ENCODE measurements at regions not wholly inside any gene's neighbourhood (a gene's known extent, or its start where the extent isn't known, plus 50 kb on each side); places are given as distances from the start of the nearest gene placed in this dataset.

DNA sequence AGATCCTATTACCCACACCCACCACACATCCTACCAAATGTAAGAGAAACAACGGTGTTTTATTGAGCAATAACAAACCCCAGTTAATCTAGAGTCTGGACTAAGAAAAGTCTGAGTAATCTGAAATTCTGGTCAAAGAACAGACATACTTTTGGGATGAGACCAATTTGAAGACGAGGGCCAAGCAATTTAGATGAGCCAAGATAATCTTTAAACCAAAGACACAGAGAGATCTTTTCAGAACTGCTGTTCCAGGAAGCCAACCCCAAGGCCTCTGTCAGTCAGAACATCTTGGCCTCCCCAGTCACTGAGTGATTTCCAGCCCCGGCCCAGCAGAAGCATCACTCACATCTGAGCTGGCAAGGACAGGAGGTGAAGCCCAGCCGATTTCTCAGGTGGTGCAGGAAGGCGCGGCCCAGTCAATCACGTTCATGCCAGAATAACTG lies 118.5 kb upstream of the SYNDIG1 start:
- H3K36me3 ChIP-seq, result no peaks in the 10 kb centered on the region
- peak in 1 of 2 donors; percentile 27 for DNase-seq (ENCODE audit: low spot score in 2 of 2)
- no peak overlapping the region for H3K27ac ChIP-seq
- H3K27me3 ChIP-seq, result no peaks in the 10 kb centered on the region
- WGBS, 2 donors, result 59 to 74% methylated on average over 7 of the region's 7 CpGs
- H3K4me1 ChIP-seq, result no peaks in the 10 kb centered on the region
- H3K9me3 ChIP-seq, result no peaks in the 10 kb centered on the region
- H3K4me3 ChIP-seq, result no peak overlapping the region
- TF ChIP-seq POLR2A (IDR thresholded peaks at IDR 0.05) (no peak), EP300 (IDR thresholded peaks at IDR 0.05) (no peak)
- TF ChIP-seq, protein P1, sequence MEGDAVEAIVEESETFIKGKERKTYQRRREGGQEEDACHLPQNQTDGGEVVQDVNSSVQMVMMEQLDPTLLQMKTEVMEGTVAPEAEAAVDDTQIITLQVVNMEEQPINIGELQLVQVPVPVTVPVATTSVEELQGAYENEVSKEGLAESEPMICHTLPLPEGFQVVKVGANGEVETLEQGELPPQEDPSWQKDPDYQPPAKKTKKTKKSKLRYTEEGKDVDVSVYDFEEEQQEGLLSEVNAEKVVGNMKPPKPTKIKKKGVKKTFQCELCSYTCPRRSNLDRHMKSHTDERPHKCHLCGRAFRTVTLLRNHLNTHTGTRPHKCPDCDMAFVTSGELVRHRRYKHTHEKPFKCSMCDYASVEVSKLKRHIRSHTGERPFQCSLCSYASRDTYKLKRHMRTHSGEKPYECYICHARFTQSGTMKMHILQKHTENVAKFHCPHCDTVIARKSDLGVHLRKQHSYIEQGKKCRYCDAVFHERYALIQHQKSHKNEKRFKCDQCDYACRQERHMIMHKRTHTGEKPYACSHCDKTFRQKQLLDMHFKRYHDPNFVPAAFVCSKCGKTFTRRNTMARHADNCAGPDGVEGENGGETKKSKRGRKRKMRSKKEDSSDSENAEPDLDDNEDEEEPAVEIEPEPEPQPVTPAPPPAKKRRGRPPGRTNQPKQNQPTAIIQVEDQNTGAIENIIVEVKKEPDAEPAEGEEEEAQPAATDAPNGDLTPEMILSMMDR (IDR thresholded peaks at IDR 0.05), result no peak

DNA sequence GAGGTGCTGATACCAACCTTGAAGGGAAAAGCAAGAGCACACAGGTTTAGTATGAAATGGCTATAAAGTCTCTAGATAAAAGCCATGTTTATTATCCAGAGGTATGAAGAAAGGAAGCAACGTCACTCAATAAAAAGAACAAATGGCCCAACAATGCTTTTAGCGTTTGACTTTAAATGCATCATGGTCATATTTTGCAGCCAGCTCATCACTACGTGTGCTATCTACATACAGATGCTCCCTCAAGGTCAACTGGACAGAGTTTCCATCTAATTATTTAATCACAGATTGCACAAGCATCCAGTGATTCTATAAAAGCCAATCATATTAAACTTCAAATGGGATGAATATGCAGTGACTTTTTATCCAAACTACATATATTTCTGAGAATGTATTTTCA lies 127.6 kb upstream of the SYNDIG1 start:
- TF ChIP-seq, protein P1 (IDR thresholded peaks at IDR 0.05), result no peak
- no peak for TF ChIP-seq POLR2A (IDR thresholded peaks at IDR 0.05)
- no peak for TF ChIP-seq EP300 (IDR thresholded peaks at IDR 0.05)
- DNase-seq (ENCODE audit: low spot score in 2 of 2), result no peak
- no peaks in the 10 kb centered on the region for H3K4me1 ChIP-seq
- H3K4me3 ChIP-seq, result no peak overlapping the region
- no peaks in the 10 kb centered on the region for H3K36me3 ChIP-seq
- no peaks in the 10 kb centered on the region for H3K9me3 ChIP-seq
- no peak overlapping the region for H3K27ac ChIP-seq
- no peaks in the 10 kb centered on the region for H3K27me3 ChIP-seq
- WGBS, 2 donors, result 67 to 71% methylated on average over 3 of the region's 3 CpGs

DNA sequence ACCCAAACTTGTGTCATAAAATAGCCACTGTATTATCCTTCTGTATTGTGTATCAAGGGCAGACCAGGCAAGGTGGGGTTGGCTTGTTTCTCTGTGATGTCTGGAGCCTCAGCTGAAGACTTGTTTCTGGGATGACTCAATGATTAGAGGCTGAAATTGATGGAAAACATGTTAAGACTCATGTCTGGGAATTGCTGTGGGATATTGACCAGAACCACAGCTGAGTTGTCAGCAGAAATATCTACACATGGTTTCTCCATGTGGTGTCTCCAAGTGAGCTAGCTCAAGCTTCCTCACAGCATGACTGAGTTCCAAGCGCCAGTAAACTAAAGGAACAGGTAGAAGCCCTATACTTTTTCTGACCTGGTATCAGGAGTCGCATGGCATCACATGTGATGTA lies 128.5 kb upstream of the SYNDIG1 start:
- Histone ChIP-seq H3K27me3 (no peaks in the 10 kb centered on the region), H3K36me3 (no peaks in the 10 kb centered on the region), H3K9me3 (no peaks in the 10 kb centered on the region), H3K27ac (no peak overlapping the region), H3K4me3 (no peak overlapping the region), H3K4me1 (no peaks in the 10 kb centered on the region)
- no peak for DNase-seq (ENCODE audit: low spot score in 2 of 2)
- 92 to 100% methylated on average over 2 of the region's 2 CpGs for WGBS, 2 donors
- no peak for TF ChIP-seq EP300 (IDR thresholded peaks at IDR 0.05)

DNA sequence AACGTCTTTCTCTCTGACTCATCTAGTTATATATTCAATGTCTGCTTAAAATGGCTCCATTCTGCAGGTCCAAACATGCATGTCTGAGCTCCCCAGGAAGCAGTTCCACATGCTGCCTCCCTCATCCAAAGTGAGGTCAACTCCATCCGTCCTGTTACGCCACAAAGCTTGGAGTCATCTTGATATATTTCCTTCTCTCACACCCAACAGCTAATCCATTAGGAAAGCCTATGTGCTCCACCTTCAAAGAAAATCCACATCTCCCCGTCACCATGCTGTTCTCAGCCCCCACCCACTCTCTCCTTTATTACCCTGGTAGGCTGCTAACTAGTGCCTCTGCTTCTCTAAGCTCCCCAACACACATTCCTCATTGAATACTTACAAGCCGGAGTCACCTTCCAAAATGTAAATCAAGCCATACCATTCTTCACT lies 130.2 kb upstream of the SYNDIG1 start:
- 78 to 81% methylated on average over 5 of the region's 5 CpGs for WGBS, 2 donors
- no peaks in the 10 kb centered on the region for H3K36me3 ChIP-seq

DNA sequence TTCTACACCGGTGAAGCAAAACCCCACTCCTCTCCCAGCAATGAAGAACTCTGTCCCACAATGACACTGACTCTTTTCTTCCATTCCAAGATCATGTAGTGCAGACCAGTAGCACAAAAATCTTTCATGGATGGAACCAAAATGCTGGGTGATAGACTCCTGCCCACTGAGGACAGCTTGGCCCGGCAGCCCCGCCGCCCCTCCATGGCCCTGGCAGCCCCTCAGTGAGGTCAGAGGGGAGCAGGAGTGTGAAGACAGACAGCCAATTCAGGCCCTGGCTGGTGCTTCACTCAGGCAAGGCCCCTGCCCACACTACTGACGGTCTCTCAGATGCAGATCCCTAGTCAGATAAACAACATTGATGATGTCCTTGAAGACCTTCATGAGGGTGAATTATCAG lies 131.9 kb upstream of the SYNDIG1 start:
- Histone ChIP-seq H3K9me3 (no peaks in the 10 kb centered on the region), H3K4me3 (no peak overlapping the region), H3K27ac (no peak overlapping the region), H3K36me3 (no peaks in the 10 kb centered on the region), H3K4me1 (no peaks in the 10 kb centered on the region), H3K27me3 (no peaks in the 10 kb centered on the region)
- 70 to 85% methylated on average over 5 of the region's 5 CpGs for WGBS, 2 donors
- no peak for DNase-seq (ENCODE audit: low spot score in 2 of 2)
- TF ChIP-seq EP300 (IDR thresholded peaks at IDR 0.05) (no peak), POLR2A (IDR thresholded peaks at IDR 0.05) (no peak)
- TF ChIP-seq, protein P1 (IDR thresholded peaks at IDR 0.05), result no peak

More for the DNA sequence above, 130.2 kb upstream of the SYNDIG1 start:
- no peak for TF ChIP-seq EP300 (IDR thresholded peaks at IDR 0.05)
- TF ChIP-seq, protein P1 (IDR thresholded peaks at IDR 0.05), result no peak
- TF ChIP-seq POLR2A (IDR thresholded peaks at IDR 0.05), result no peak
- no peak overlapping the region for H3K27ac ChIP-seq
- H3K4me1 ChIP-seq, result no peaks in the 10 kb centered on the region
- no peaks in the 10 kb centered on the region for H3K9me3 ChIP-seq
- H3K27me3 ChIP-seq, result no peaks in the 10 kb centered on the region
- no peak for DNase-seq (ENCODE audit: low spot score in 2 of 2)
- H3K4me3 ChIP-seq, result no peak overlapping the region

DNA sequence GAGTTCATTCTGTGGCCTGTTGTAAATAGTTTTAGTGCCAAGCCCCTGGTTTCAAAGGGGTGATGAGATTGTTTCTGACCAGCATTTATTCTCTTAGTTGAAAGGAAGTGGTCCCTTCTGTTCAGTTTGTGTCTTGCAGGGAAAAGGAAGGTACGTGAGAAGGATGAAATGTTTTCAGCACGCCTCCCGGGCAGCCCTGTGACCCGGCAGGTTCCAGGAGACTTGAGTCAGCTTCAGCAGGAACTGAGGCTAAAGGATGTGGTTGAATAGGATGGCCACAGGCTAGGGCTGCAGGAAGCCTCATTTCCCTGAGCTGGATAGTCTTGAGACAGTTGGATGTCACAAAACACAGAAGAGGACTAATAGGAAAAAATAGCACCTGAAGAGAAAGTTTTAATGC lies 132.4 kb upstream of the SYNDIG1 start:
- Histone ChIP-seq H3K36me3 (no peaks in the 10 kb centered on the region), H3K27me3 (no peaks in the 10 kb centered on the region), H3K27ac (no peak overlapping the region), H3K4me1 (no peaks in the 10 kb centered on the region), H3K9me3 (no peaks in the 10 kb centered on the region), H3K4me3 (no peak overlapping the region)
- DNase-seq (ENCODE audit: low spot score in 2 of 2), result no peak
- TF ChIP-seq, protein P1 (IDR thresholded peaks at IDR 0.05), result no peak
- TF ChIP-seq POLR2A (IDR thresholded peaks at IDR 0.05), result no peak
- TF ChIP-seq EP300 (IDR thresholded peaks at IDR 0.05), result no peak
- 28 to 37% methylated on average over 4 of the region's 4 CpGs for WGBS, 2 donors

Data from tibial nerve (tissue), 4 donors.